ENCODE measurements at regions not wholly inside any gene's neighbourhood (a gene's known extent, or its start where the extent isn't known, plus 50 kb on each side); places are given as distances from the start of the nearest gene placed in this dataset.
"Not testable (repeated sequence)": the region's sequence is repeated elsewhere in the genome, so short reads cannot be mapped to it uniquely, and the experiment has no call there.

- TF ChIP-seq ZNF274 (IDR thresholded peaks at IDR 0.05; ENCODE audit: low read depth, low read length) = no peak
- no peak overlapping the region for H3K4me3 ChIP-seq (ENCODE audit: low read length)
These were observed 76.4 kb upstream of the SLC45A1 start for GRCh38 chr1:8241417-8242014.

GRCh38 chr1:8239306-8240023, 78.4 kb upstream of the SLC45A1 start:
- H3K4me3 ChIP-seq (ENCODE audit: low read length) = no peak overlapping the region
- no peak for TF ChIP-seq ZNF274 (IDR thresholded peaks at IDR 0.05; ENCODE audit: low read depth, low read length)

- no peak for TF ChIP-seq ZNF274 (IDR thresholded peaks at IDR 0.05; ENCODE audit: low read depth, low read length)
- H3K4me3 ChIP-seq (ENCODE audit: low read length) = no peak overlapping the region
These were observed 78.9 kb upstream of the SLC45A1 start for GRCh38 chr1:8239039-8239305.

DNA sequence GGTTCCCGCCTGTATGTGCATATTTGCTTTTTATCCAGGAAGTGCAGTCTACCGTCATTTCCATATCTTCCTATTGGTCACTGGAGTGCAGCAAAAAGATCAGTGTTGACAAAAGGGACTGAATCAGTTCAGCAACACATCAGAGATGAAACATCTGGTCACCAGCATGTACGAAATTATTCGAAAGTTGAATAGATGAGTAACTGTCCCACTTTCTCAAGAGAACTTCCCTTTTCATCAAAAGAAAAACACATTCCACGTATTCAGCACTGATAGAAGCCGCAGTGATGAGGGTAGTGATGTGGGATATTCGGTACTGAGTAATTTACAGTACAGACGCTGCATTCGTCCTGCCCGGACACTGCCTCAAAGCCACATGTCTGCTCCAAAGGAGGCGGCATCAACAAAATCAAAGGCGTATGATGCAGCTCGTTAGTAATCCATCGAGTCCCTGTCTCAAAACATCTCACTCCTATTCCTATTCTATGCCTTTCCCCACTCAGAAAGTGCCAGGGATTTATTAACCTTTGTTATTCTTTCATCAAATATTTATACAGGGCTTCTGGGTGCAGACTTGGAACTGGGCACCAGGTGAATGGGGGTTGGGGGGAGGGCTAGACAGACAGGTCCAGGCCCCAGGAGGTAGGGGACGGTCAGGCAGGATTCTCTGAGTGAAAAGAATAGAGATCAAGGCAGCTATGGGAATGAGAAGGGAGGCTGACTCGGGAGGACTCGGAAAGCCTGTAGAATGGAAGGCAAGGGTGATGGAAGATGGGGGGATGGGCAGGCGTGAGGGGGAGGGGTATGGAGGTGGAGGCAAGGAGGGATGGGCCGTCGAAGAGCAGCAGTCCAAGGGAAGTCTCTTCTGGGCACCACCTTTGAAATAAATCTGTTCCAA, 79.5 kb upstream of the SLC45A1 start:
- TF ChIP-seq ZNF274 (IDR thresholded peaks at IDR 0.05; ENCODE audit: low read depth, low read length) = no peak
- H3K4me3 ChIP-seq (ENCODE audit: low read length) = no peak overlapping the region

GRCh38 chr1:8232036-8232757, 85.7 kb upstream of the SLC45A1 start:
- TF ChIP-seq ZNF274 (IDR thresholded peaks at IDR 0.05; ENCODE audit: low read depth, low read length) = no peak
- no peak overlapping the region for H3K4me3 ChIP-seq (ENCODE audit: low read length)

GRCh38 chr1:8230292-8230621, 87.7 kb upstream of the SLC45A1 start:
- no peak for TF ChIP-seq ZNF274 (IDR thresholded peaks at IDR 0.05; ENCODE audit: low read depth, low read length)

GRCh38 chr1:8228253-8228652, 89.7 kb upstream of the SLC45A1 start:
- no peak overlapping the region for H3K4me3 ChIP-seq (ENCODE audit: low read length)
- no peak for TF ChIP-seq ZNF274 (IDR thresholded peaks at IDR 0.05; ENCODE audit: low read depth, low read length)

More at GRCh38 chr1:8230292-8230621, 87.7 kb upstream of the SLC45A1 start:
- no peak overlapping the region for H3K4me3 ChIP-seq (ENCODE audit: low read length)

DNA sequence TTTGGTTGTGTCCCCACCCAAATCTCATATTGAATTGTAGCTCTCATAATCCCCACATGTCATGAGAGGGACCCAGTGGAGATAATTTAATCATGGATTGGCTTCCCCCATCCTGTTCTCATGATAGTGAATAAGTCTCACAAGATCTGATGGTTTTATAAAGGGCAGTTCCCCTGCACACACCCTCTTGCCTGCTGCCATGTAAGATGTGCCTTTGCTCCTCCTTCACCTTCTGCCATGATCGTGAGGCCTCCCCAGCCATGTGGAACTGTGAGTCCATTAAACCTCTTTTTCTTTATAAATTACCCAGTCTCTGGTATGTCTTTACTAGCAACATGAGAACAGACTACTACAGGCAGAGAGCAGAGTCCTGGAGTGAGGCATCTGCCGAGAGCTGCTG, 90.2 kb upstream of the SLC45A1 start:
- H3K4me3 ChIP-seq (ENCODE audit: low read length) = not testable (repeated sequence)

GRCh38 chr1:8226747-8227146, 91.2 kb upstream of the SLC45A1 start:
- H3K4me3 ChIP-seq (ENCODE audit: low read length) = no peak overlapping the region
- TF ChIP-seq ZNF274 (IDR thresholded peaks at IDR 0.05; ENCODE audit: low read depth, low read length) = no peak

DNA sequence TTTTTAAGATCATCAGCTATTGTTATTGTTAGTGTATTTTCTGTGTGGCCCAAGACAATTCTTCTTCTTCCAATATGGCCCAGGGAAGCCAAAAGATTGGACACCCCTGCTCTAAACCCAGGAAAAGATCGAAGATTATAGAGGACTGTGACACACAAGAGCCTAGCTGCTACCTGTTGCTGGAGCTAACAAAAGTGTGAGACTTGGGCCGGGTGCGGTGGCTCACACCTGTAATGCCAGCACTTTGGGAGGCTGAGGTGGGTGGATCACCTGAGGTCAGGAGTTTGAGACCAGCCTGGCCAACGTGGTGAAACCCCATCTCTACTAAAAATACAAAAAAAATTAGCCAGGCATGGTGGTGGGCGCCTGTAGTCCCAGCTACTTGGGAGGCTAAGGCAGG, 91.9 kb upstream of the SLC45A1 start:
- H3K4me3 ChIP-seq (ENCODE audit: low read length) = not testable (repeated sequence)

DNA sequence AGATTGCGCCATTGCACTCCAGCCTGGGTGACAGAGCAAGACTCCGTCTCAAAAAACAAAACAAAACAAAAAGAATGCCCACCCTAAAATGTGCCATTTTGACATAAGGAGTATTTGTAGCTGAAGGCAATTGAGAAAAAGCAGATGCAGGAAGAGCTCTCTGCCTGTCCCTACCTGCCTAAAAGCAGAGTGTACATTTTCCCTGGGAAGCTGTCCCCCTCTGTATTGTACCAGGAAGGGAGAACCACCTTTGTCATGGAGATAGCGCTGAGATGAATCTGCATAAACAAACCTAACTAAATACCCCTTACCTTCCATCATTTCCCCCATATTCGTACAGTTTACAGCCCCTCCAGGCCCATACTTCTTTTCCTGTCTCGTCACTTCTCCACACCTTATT, 94.4 kb upstream of the SLC45A1 start:
- no peak for TF ChIP-seq ZNF274 (IDR thresholded peaks at IDR 0.05; ENCODE audit: low read depth, low read length)
- H3K4me3 ChIP-seq (ENCODE audit: low read length) = no peak overlapping the region

- no peak for TF ChIP-seq ZNF274 (IDR thresholded peaks at IDR 0.05; ENCODE audit: low read depth, low read length)
- no peak overlapping the region for H3K4me3 ChIP-seq (ENCODE audit: low read length)
These were observed 95.1 kb upstream of the SLC45A1 start for GRCh38 chr1:8222789-8223188.

GRCh38 chr1:8219530-8219929, 98.4 kb upstream of the SLC45A1 start:
- no peak overlapping the region for H3K4me3 ChIP-seq (ENCODE audit: low read length)
- no peak for TF ChIP-seq ZNF274 (IDR thresholded peaks at IDR 0.05; ENCODE audit: low read depth, low read length)

GRCh38 chr1:8218351-8219092, 99.4 kb upstream of the SLC45A1 start:
- TF ChIP-seq ZNF274 (IDR thresholded peaks at IDR 0.05; ENCODE audit: low read depth, low read length) = no peak
- H3K4me3 ChIP-seq (ENCODE audit: low read length) = no peak overlapping the region

Measured in GM08714 (cell line).